Lower leg skin (tissue), 4 donors: ENCODE measurements at regions not wholly inside any gene's neighbourhood (a gene's known extent, or its start where the extent isn't known, plus 50 kb on each side); places are given as distances from the start of the nearest gene placed in this dataset.

Experiments
- DNase-seq, 2 donors: peaks; one replicate each; pipeline ENCODE4 v3.0.0-alpha.2; 2019; ENCODE audit warnings: low spot score in 2 of 2
- H3K4me3 ChIP-seq: fragments of 200-600 bp; sonication (generic); 2 replicates; pipeline ENCODE4 v1.5.1; 2017; ENCODE audit warnings: mild to moderate bottlenecking, low read depth; ENCODE audit not compliant: poor library complexity, severe bottlenecking
- CTCF ChIP-seq, 3 donors: fragments of 450-650 bp; IDR thresholded peaks; one replicate each; pipeline ENCODE4 v1.5.1; 2016; ENCODE audit warnings: antibody characterized with exemption in 3 of 3, mild to moderate bottlenecking in 3 of 3, moderate library complexity in 2 of 3
- POLR2A ChIP-seq, 2 donors: fragments of 450-650 bp; IDR thresholded peaks; one replicate each; pipeline ENCODE4 v1.6.1; 2016 to 2017; ENCODE audit warnings: antibody characterized with exemption in 2 of 2, mild to moderate bottlenecking in 1 of 2, moderate library complexity in 1 of 2
- WGBS, 2 donors: methylation state at CpG; one replicate each; pipeline ENCODE4 v1.1.5; 2018; 5-methylcytosine and 5-hydroxymethylcytosine counted together
- intact Hi-C: fragments of 100-400 bp; cut with DNase I; formaldehyde crosslinking; loops from one replicate; pipeline ENCODE4 v1.15.0; 2023; ENCODE audit warnings: low total_unique reads

GRCh38 chr4:148495463-148495862 lies 53.2 kb upstream of the NR3C2 start:
- DNase-seq = no peak
- 78 to 97% methylated on average over 1 of the region's 1 CpG for WGBS, 2 donors
- no peak overlapping the region for H3K4me3 ChIP-seq
- TF ChIP-seq CTCF (IDR thresholded peaks at IDR 0.05) = no peak
- TF ChIP-seq POLR2A (IDR thresholded peaks at IDR 0.05) = no peak
- intact Hi-C loops = no loop called here
